Hippocampal formation (tissue), 2 donors: ENCODE measurements at regions not wholly inside any gene's neighbourhood (a gene's known extent, or its start where the extent isn't known, plus 50 kb on each side); places are given as distances from the start of the nearest gene placed in this dataset.
A peak's percentile ranks its signal among the peaks of the same experiment; 100 is the strongest.

Experiments used
- DNase-seq, 2 donors: peaks; one replicate each; lab custom pipeline; 2025; lab: John Stamatoyannopoulos, UW

- DNase-seq, result no peak
Measured at GRCh38 chr7:88500131-88500530, 193.4 kb upstream of the STEAP4 start.

DNA sequence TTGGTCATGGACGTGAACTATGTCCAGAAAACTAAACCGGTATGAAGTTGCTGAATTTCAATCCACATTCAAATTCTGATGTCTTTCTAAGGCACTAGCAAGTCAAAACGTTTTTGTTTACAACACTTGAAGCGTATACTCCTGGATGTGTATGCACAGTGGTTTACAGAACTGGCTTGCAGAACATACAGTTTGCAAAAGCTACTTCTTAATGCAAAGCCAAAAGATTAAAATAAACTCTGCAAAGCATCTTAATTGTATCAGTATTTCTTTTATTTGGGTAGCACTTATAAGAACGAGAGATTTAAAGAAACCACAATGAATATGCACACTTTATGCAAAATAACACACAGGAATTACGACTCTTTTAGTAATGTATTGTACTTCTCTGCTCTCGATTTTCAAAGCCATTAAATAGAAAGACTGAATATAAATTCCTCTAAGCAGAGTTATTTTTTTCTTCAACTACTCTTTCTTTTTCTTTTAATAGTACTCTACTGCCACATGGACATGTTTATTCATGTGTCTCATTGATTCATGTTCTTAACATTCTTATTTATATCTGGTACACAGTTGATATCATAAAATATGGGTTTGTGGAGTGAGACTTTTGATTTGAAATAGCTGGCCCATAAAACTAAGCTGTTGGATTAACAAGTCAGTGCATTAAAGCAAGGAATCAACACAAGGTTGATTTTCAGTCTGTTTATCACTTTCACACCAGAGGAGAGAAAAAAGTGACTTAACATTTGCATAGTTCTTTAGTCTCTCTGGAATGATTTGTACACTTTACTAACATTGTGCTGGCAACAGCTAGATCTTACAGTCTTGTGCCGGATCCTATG, 189.4 kb upstream of the STEAP4 start:
- DNase-seq, result no peak

DNA sequence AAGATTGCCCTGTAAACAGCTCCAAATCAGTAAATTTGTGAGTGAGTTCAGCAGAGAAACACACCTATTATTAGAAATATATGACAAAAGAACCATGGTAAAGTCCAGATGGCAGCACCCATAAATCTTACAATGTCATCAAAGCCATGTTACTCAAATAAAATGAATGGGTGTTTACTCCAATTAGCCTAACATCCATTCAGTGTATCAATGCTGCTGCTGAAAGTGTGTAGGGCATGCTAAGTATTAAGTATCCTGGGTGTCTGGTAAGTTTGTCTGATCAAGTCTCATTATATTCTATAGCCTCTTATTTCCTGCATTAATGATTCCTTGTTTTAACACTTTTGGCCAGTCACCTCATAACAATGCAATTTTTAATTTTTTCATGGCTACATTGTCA, 185.5 kb upstream of the STEAP4 start:
- no peak for DNase-seq

DNA sequence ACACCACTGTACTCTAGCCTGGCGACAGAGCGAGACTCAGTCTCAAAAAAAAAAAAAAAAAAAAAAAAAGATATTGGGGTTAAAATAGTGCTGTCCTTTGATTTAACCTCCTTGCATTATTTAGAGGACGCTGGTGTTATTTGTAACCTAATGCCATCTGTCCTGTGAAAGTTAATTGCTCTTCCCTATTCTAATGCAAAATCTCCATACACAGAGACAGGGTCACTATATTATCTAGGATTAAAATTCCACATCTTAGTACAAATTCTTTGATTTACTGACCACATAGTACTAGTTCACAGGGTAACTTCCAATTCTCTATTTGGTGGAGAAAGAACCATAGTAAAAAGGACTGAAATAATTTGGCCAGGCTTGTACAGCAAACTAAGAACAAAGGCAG, 184.2 kb upstream of the STEAP4 start:
- no peak for DNase-seq

- DNase-seq, result no peak
Measured at GRCh38 chr7:88490161-88490560, 183.5 kb upstream of the STEAP4 start.

DNA sequence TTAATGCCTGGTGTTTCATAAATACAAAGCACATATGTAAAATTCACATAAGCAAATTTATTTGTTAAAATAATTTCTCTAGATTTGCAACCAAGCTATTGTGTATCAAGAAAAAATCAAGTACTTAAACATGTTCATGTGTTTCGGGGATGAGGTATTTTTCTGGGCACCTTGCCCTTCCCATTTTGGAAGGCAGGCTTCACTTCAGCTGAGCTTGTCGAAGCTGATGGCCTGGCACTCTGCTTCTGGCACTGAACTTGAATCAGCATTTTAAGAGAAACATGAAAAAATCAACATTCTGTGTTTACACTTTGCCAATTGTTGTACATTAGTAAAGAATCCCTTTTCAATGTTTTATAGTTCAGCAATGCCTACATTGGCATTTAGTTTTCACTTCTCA, 179.1 kb upstream of the STEAP4 start:
- DNase-seq, result no peak

DNA sequence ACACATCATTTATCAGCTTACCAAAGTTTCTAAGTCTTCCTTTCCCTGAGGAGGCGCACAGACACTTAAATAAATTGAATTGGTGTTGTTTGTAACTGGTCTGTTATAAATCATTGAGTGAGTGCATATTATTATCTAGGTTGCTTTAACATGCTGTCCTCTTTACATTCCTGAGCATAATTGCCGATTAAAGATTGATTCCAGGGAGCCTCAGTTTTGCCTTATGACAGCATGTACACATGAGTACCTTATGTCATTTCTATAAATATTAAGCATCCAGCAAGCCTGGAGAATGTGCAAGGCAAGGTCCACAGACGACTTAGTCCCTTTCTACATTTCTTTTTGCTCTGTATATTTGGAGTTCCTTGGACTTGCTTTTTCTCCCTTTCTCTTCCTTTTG, 177.9 kb upstream of the STEAP4 start:
- no peak for DNase-seq

- peak; percentile 19 to 32 for DNase-seq
Measured at GRCh38 chr7:88480896-88481295, 174.2 kb upstream of the STEAP4 start.

- no peak for DNase-seq
Measured at GRCh38 chr7:88480271-88480670, 173.6 kb upstream of the STEAP4 start.

GRCh38 chr7:88477976-88478375, 171.3 kb upstream of the STEAP4 start:
- DNase-seq, result no peak

- DNase-seq, result no peak
Measured at GRCh38 chr7:88465600-88465999, 158.9 kb upstream of the STEAP4 start.

GRCh38 chr7:88462799-88463198, 156.1 kb upstream of the STEAP4 start:
- DNase-seq, result no peak

GRCh38 chr7:88460650-88461049, 154.0 kb upstream of the STEAP4 start:
- no peak for DNase-seq

- no peak for DNase-seq
Measured at GRCh38 chr7:88458946-88459345, 152.3 kb upstream of the STEAP4 start.

DNA sequence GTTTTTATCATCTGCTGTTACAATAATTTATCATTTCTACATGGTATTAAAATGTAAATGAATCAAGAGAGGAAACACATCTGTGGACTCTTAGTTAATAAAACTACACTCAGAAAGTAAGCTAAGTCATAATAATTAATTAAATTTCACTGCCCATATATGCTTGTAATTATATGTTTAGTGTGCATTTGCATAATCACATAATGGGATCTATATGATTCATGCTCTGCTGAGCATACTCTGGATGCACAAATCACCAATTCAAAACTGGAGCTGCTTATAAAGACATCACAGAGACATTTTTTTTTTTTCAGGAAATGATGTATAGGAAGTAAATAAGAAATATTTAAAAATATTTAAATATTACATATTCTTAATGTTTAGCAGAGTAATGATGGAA, 151.6 kb upstream of the STEAP4 start:
- no peak for DNase-seq

- no peak for DNase-seq
Measured at GRCh38 chr7:88457320-88457719, 150.6 kb upstream of the STEAP4 start.

DNA sequence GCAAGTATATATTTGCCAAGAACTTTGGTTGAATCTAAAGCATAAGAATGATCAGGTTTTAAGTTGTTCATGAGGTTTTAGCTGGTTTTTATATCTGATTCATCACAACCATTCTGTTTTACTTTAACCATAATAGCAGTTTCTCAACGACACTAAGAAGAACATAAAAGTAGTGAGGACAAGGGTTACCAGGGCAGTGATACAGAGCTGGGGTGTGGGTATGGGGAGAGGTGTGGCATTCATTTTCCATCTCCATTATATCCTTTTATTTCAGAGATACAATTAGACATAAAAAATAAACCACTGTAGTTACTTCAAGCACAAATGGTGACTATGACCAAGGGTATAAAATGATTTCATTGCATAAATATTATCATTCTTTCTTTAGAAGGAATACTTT, 149.8 kb upstream of the STEAP4 start:
- no peak for DNase-seq

GRCh38 chr7:88455696-88456095, 149.0 kb upstream of the STEAP4 start:
- no peak for DNase-seq

- no peak for DNase-seq
Measured at GRCh38 chr7:88452646-88453045, 146.0 kb upstream of the STEAP4 start.

GRCh38 chr7:88450874-88451273, 144.2 kb upstream of the STEAP4 start:
- DNase-seq, result no peak

- DNase-seq, result no peak
Measured at GRCh38 chr7:88449410-88449809, 142.7 kb upstream of the STEAP4 start.

DNA sequence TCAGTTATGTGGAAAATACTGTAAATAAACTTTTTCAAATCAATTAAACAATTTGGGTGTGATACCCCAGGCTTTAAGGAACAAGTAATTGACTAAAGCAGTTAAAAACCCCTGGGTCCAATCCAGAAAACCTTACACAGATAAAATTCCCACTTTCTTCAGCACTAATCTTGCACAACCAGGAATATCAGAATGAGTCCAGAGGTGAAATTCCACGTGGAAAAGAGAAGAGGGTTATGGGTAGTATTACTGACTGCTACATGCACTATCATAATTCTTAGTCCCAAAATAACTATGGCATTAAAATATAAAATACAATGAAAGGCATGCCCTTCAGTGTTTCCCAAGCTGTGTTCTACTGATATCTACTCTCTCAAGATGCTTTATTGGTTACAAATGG, 135.7 kb upstream of the STEAP4 start:
- no peak for DNase-seq

DNA sequence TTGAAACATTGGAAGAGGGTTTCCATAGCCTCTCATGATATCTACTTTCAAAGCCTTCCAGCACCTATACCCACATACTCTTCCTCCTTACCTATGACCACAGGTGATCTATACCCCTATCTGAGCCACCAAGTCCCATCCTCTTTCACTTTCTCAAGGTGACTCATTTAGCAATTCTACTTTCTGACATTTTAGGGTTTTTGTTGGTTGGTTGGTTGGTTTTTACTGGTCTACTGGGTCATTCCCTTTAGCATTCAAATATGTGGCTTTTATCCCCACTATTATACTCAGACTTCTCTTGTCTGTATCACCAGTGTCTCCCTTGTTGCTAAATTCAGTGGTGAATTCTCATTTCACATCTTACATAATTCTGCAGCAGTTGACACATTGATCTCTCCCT, 130.4 kb upstream of the STEAP4 start:
- DNase-seq, result no peak

GRCh38 chr7:88432301-88432700, 125.6 kb upstream of the STEAP4 start:
- DNase-seq, result no peak
